Sigmoid colon (tissue), 6 donors: ENCODE measurements at regions not wholly inside any gene's neighbourhood (a gene's known extent, or its start where the extent isn't known, plus 50 kb on each side); places are given as distances from the start of the nearest gene placed in this dataset.
"Not testable (repeated sequence)": the region's sequence is repeated elsewhere in the genome, so short reads cannot be mapped to it uniquely, and the experiment has no call there.

Experiments
- DNase-seq: peaks from one replicate; pipeline ENCODE4 v3.0.0-alpha.2; 2019
- H3K27ac ChIP-seq, 4 donors: fragments of 200-600 bp; sonication (generic); one replicate each; pipeline ENCODE4 v1.5.1; 2016 to 2019; ENCODE audit warnings: mild to moderate bottlenecking in 1 of 4
- H3K27me3 ChIP-seq, 3 donors: fragments of 200-600 bp; sonication (generic); one replicate each; pipeline ENCODE4 v1.5.1; 2019; ENCODE audit warnings: mild to moderate bottlenecking in 1 of 3
- H3K36me3 ChIP-seq, 4 donors: fragments of 200-600 bp; sonication (generic); one replicate each; pipeline ENCODE4 v1.5.1; 2016 to 2019
- H3K4me1 ChIP-seq, 4 donors: fragments of 200-600 bp; sonication (generic); one replicate each; pipeline ENCODE4 v1.5.1; 2017 to 2019
- H3K4me3 ChIP-seq, 4 donors: fragments of 200-600 bp; sonication (generic); one replicate each; pipeline ENCODE4 v1.5.1; 2017 to 2019; ENCODE audit warnings: mild to moderate bottlenecking in 2 of 4, moderate library complexity in 1 of 4
- H3K9me3 ChIP-seq, 4 donors: fragments of 200-600 bp in 3 of 4; sonication (generic) in 3 of 4; one replicate each; pipeline versions ENCODE4 v1.5.1 to v1.6.1; 2013 to 2019
- CTCF ChIP-seq, 4 experiments: fragments of 450-650 bp in 3 of 4; fragments of 200-600 bp in 1 of 4; IDR thresholded peaks; one replicate each; pipeline ENCODE4 v1.5.1; 2016 to 2019; ENCODE audit warnings: antibody characterized with exemption in 4 of 4, mild to moderate bottlenecking in 3 of 4, moderate library complexity in 2 of 4
- EP300 ChIP-seq, 4 donors: sonication (generic); formaldehyde crosslinking; IDR thresholded peaks; one replicate each; pipeline ENCODE4 v1.6.1; 2017; ENCODE audit warnings: antibody characterized with exemption in 4 of 4
- POLR2A ChIP-seq, 2 donors: fragments of 450-650 bp; IDR thresholded peaks; one replicate each; pipeline ENCODE4 v1.6.1; 2016; ENCODE audit warnings: antibody characterized with exemption in 2 of 2, mild to moderate bottlenecking in 2 of 2, moderate library complexity in 2 of 2
- POLR2AphosphoS5 ChIP-seq, 4 donors: sonication (generic); formaldehyde crosslinking; IDR thresholded peaks; one replicate each; pipeline ENCODE4 v1.6.1; 2017; ENCODE audit warnings: antibody characterized with exemption in 4 of 4
- WGBS, 2 donors: extraction: QIAGEN DNeasy Blood & Tissue Kit; methylation state at CpG; one replicate each; pipeline ENCODE4 v1.1.7; 2013; 5-methylcytosine and 5-hydroxymethylcytosine counted together
- intact Hi-C: fragments of 100-400 bp; cut with DNase I; formaldehyde crosslinking; loops from one replicate; pipeline ENCODE4 v1.15.1; 2023
- donor health status: healthy with polysubstance abuse.
- donor health status: healthy.

GRCh38 chr3:87742250-87742649 is 316.6 kb downstream of the CGGBP1 start:
- WGBS, 2 donors: 85 to 90% methylated on average over 2 of the region's 2 CpGs
- Histone ChIP-seq H3K4me3 (no peak overlapping the region), H3K36me3 (no peaks in the 10 kb centered on the region), H3K27me3 (no peaks in the 10 kb centered on the region), H3K4me1 (no peaks in the 10 kb centered on the region), H3K27ac (no peak overlapping the region), H3K9me3 (peaks cover 0 to 4% (median 0%) of the 10 kb centered on the region in 4 donors)
- no peak for TF ChIP-seq EP300 (IDR thresholded peaks at IDR 0.05)
- DNase-seq: no peak
- intact Hi-C loops: no loop called here

GRCh38 chr3:87740894-87741293 is 317.9 kb downstream of the CGGBP1 start:
- H3K36me3 ChIP-seq, H3K4me3 ChIP-seq, H3K4me1 ChIP-seq, H3K27ac ChIP-seq, H3K27me3 ChIP-seq, intact Hi-C loops, H3K9me3 ChIP-seq, DNase-seq: not testable (repeated sequence)
- whole genome bisulfite sequencing, 2 donors: 86 to 95% methylated on average over 1 of the region's 1 CpG

- DNase-seq, H3K27me3 ChIP-seq, intact Hi-C loops, H3K36me3 ChIP-seq, H3K27ac ChIP-seq, H3K4me3 ChIP-seq, H3K4me1 ChIP-seq, H3K9me3 ChIP-seq: not testable (repeated sequence)
- WGBS, 2 donors: 67 to 81% methylated on average over 3 of the region's 3 CpGs
These were observed 321.0 kb downstream of the CGGBP1 start for GRCh38 chr3:87737817-87738216.

GRCh38 chr3:87733671-87734367 is 325.0 kb downstream of the CGGBP1 start:
- 62 to 86% methylated on average over 10 of the region's 10 CpGs for WGBS, 2 donors
- Histone ChIP-seq H3K27ac (no peak overlapping the region), H3K4me1 (no peaks in the 10 kb centered on the region), H3K36me3 (no peaks in the 10 kb centered on the region), H3K9me3 (no peaks in the 10 kb centered on the region), H3K27me3 (no peaks in the 10 kb centered on the region), H3K4me3 (no peak overlapping the region)
- intact Hi-C loops: no loop called here
- DNase-seq: no peak
- TF ChIP-seq POLR2A (IDR thresholded peaks at IDR 0.05): no peak
- no peak for TF ChIP-seq POLR2AphosphoS5 (IDR thresholded peaks at IDR 0.05)
- TF ChIP-seq EP300 (IDR thresholded peaks at IDR 0.05): no peak

GRCh38 chr3:87732294-87732693 is 326.5 kb downstream of the CGGBP1 start:
- H3K36me3 ChIP-seq: no peaks in the 10 kb centered on the region
- no peaks in the 10 kb centered on the region for H3K4me1 ChIP-seq
- no peaks in the 10 kb centered on the region for H3K9me3 ChIP-seq
- intact Hi-C loops: no loop called here
- WGBS, 2 donors: 78 to 84% methylated on average over 3 of the region's 3 CpGs
- no peak overlapping the region for H3K4me3 ChIP-seq
- no peaks in the 10 kb centered on the region for H3K27me3 ChIP-seq
- H3K27ac ChIP-seq: no peak overlapping the region
- no peak for TF ChIP-seq POLR2AphosphoS5 (IDR thresholded peaks at IDR 0.05)
- TF ChIP-seq CTCF (IDR thresholded peaks at IDR 0.05): no peak
- no peak for TF ChIP-seq EP300 (IDR thresholded peaks at IDR 0.05)
- no peak for TF ChIP-seq POLR2A (IDR thresholded peaks at IDR 0.05)
- no peak for DNase-seq

GRCh38 chr3:87727783-87728182 is 331.0 kb downstream of the CGGBP1 start:
- Histone ChIP-seq H3K4me3 (no peak overlapping the region), H3K4me1 (no peaks in the 10 kb centered on the region), H3K27ac (no peak overlapping the region), H3K9me3 (no peaks in the 10 kb centered on the region), H3K36me3 (no peaks in the 10 kb centered on the region), H3K27me3 (no peaks in the 10 kb centered on the region)
- no peak for DNase-seq
- WGBS, 2 donors: 85 to 87% methylated on average over 4 of the region's 4 CpGs
- intact Hi-C loops: no loop called here
- TF ChIP-seq EP300 (IDR thresholded peaks at IDR 0.05): no peak
- no peak for TF ChIP-seq CTCF (IDR thresholded peaks at IDR 0.05)
- TF ChIP-seq POLR2AphosphoS5 (IDR thresholded peaks at IDR 0.05): no peak
- TF ChIP-seq POLR2A (IDR thresholded peaks at IDR 0.05): no peak

GRCh38 chr3:87719060-87719459 is 339.7 kb downstream of the CGGBP1 start:
- no peak for DNase-seq
- no peak for TF ChIP-seq POLR2AphosphoS5 (IDR thresholded peaks at IDR 0.05)
- TF ChIP-seq EP300 (IDR thresholded peaks at IDR 0.05): no peak
- no peak for TF ChIP-seq POLR2A (IDR thresholded peaks at IDR 0.05)
- no peak for TF ChIP-seq CTCF (IDR thresholded peaks at IDR 0.05)
- Histone ChIP-seq H3K27ac (no peak overlapping the region), H3K36me3 (no peaks in the 10 kb centered on the region), H3K9me3 (no peaks in the 10 kb centered on the region), H3K4me3 (no peak overlapping the region), H3K4me1 (no peaks in the 10 kb centered on the region), H3K27me3 (no peaks in the 10 kb centered on the region)
- WGBS, 2 donors: 40 to 73% methylated on average over 2 of the region's 2 CpGs
- intact Hi-C loops: no loop called here
